HCT116 (cell line): ENCODE measurements at regions not wholly inside any gene's neighbourhood (a gene's known extent, or its start where the extent isn't known, plus 50 kb on each side); places are given as distances from the start of the nearest gene placed in this dataset.

ENCODE experiments used
- EGR1 ChIP-seq: IDR thresholded peaks from 2 replicates; pipeline ENCODE4 v1.6.1; 2012; ENCODE audit warnings: low read depth
- EZH2phosphoT487 ChIP-seq: fragments of 200-600 bp; IDR thresholded peaks from 2 replicates; pipeline ENCODE4 v1.6.1; 2018; ENCODE audit warnings: antibody characterized with exemption, borderline replicate concordance
- JUND ChIP-seq: IDR thresholded peaks from 2 replicates; pipeline ENCODE4 v1.6.1; 2012
- POLR2A ChIP-seq: IDR thresholded peaks from 2 replicates; pipeline ENCODE4 v1.7.0; 2011; ENCODE audit warnings: borderline replicate concordance; ENCODE audit not compliant: insufficient read depth, insufficient read length; ENCODE audit errors: extremely low read depth
- RAD21 ChIP-seq: IDR thresholded peaks from 2 replicates; pipeline ENCODE4 v1.6.1; 2012; ENCODE audit warnings: low read depth, mild to moderate bottlenecking
- YY1 ChIP-seq: IDR thresholded peaks from 2 replicates; pipeline ENCODE4 v1.6.1; 2011; ENCODE audit warnings: low read length, low read depth, moderate library complexity, mild to moderate bottlenecking; ENCODE audit not compliant: insufficient replicate concordance; ENCODE audit errors: extremely low read depth
- ZBTB33 ChIP-seq: IDR thresholded peaks from 2 replicates; pipeline ENCODE4 v1.6.1; 2011; ENCODE audit warnings: mild to moderate bottlenecking, low read length, moderate library complexity; ENCODE audit not compliant: insufficient replicate concordance; ENCODE audit errors: extremely low read depth
- ZFX ChIP-seq: fragments of 450-650 bp; IDR thresholded peaks from 2 replicates; pipeline ENCODE4 v1.6.1; 2017
- TF ChIP-seq, protein P1 (sequence below), 3 experiments: fragments of 200-600 bp in 1 of 3; sonication (generic) in 1 of 3; IDR thresholded peaks in 2 of 3; conservative IDR thresholded peaks in 1 of 3; 2 replicates each; pipeline ENCODE4 v1.5.1; 2012 to 2017; ENCODE audit warnings: low read depth in 2 of 3, low read length in 2 of 3, antibody characterized with exemption in 1 of 3, borderline replicate concordance in 1 of 3, control low read depth in 1 of 3, mild to moderate bottlenecking in 1 of 3, mixed read lengths in 1 of 3, mixed run types in 1 of 3, moderate library complexity in 1 of 3; ENCODE audit not compliant: insufficient read depth in 1 of 3

DNA sequence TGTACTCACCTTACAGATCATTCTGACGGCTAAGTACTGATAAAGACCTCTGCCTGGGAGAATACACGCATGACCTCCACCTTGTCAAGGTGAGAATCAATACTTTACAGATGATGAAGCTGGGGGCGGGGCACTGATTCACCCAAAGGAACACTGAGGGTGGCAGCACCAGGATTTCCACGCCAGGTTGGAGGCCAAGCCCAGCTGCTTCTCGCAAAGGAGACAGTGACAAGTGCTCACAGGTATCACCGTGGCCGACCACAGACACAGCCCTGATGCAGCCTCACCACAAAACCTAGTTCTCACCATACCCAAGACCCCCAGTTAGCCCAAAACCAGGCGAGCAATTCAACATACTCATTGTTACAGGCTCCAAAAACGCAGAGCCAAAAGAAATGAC, 434.2 kb downstream of the SOX9 start:
- TF ChIP-seq EGR1 (no peak), RAD21 (no peak), ZFX (no peak), POLR2A (no peak), JUND (no peak), ZBTB33 (no peak), YY1 (no peak), EZH2phosphoT487 (no peak)
- TF ChIP-seq, protein P1, sequence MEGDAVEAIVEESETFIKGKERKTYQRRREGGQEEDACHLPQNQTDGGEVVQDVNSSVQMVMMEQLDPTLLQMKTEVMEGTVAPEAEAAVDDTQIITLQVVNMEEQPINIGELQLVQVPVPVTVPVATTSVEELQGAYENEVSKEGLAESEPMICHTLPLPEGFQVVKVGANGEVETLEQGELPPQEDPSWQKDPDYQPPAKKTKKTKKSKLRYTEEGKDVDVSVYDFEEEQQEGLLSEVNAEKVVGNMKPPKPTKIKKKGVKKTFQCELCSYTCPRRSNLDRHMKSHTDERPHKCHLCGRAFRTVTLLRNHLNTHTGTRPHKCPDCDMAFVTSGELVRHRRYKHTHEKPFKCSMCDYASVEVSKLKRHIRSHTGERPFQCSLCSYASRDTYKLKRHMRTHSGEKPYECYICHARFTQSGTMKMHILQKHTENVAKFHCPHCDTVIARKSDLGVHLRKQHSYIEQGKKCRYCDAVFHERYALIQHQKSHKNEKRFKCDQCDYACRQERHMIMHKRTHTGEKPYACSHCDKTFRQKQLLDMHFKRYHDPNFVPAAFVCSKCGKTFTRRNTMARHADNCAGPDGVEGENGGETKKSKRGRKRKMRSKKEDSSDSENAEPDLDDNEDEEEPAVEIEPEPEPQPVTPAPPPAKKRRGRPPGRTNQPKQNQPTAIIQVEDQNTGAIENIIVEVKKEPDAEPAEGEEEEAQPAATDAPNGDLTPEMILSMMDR (IDR thresholded peaks at IDR 0.05 in 2 of 3, conservative IDR thresholded peaks at IDR 0.05 in 1 of 3; ENCODE audit: borderline replicate concordance in 1 of 3, insufficient read depth in 1 of 3, low read depth in 2 of 3, low read length in 2 of 3) = no peak
